Fibroblast of pulmonary artery (primary cell): ENCODE measurements at regions not wholly inside any gene's neighbourhood (a gene's known extent, or its start where the extent isn't known, plus 50 kb on each side); places are given as distances from the start of the nearest gene placed in this dataset.

Experiments
- DNase-seq: peaks from one replicate; pipeline ENCODE4 v3.0.0-alpha.2; 2010; ENCODE audit warnings: low read depth
- H3K4me3 ChIP-seq: replicated peaks from 2 replicates; pipeline ENCODE4 v1.5.1; 2011; ENCODE audit warnings: low read depth, mild to moderate bottlenecking, control low read depth, low read length, moderate library complexity
- TF ChIP-seq, protein P1 (sequence below): IDR thresholded peaks from 2 replicates; pipeline ENCODE4 v1.5.1; 2011; ENCODE audit warnings: mild to moderate bottlenecking, control low read depth, low read length, inconsistent platforms; ENCODE audit errors: missing control alignments

- no peak overlapping the region for H3K4me3 ChIP-seq
- peak; percentile 9 for DNase-seq
- TF ChIP-seq, protein P1, sequence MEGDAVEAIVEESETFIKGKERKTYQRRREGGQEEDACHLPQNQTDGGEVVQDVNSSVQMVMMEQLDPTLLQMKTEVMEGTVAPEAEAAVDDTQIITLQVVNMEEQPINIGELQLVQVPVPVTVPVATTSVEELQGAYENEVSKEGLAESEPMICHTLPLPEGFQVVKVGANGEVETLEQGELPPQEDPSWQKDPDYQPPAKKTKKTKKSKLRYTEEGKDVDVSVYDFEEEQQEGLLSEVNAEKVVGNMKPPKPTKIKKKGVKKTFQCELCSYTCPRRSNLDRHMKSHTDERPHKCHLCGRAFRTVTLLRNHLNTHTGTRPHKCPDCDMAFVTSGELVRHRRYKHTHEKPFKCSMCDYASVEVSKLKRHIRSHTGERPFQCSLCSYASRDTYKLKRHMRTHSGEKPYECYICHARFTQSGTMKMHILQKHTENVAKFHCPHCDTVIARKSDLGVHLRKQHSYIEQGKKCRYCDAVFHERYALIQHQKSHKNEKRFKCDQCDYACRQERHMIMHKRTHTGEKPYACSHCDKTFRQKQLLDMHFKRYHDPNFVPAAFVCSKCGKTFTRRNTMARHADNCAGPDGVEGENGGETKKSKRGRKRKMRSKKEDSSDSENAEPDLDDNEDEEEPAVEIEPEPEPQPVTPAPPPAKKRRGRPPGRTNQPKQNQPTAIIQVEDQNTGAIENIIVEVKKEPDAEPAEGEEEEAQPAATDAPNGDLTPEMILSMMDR: no peak
Measured at GRCh38 chr11:105553025-105553424, 56.8 kb upstream of the GRIA4 start.

DNA sequence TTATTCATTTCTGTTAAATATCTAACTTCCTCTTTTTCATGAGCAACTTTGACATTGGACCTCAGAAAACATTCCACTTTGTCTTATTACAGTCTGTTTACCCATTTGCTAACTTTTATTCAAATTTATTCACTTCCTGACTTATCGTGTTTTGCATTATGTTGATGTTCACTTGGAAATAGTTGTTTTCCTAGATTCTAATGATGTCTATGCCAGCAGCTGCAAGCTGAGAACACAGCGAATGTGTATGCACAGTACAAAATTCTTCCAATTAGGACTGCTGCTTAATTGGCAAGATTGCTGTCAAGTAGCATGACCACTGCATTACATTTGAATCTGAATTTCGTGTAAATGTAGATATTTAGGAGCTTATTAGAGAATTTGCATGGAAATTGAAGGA, 61.5 kb upstream of the GRIA4 start:
- TF ChIP-seq, protein P1: no peak
- no peak overlapping the region for H3K4me3 ChIP-seq
- no peak for DNase-seq

GRCh38 chr11:105538588-105538987, 71.3 kb upstream of the GRIA4 start:
- TF ChIP-seq, protein P1: no peak
- peak; percentile 0 for DNase-seq
- no peak overlapping the region for H3K4me3 ChIP-seq

- TF ChIP-seq, protein P1: no peak
- H3K4me3 ChIP-seq: no peak overlapping the region
- DNase-seq: no peak
Measured at GRCh38 chr11:105537531-105537930, 72.3 kb upstream of the GRIA4 start.

GRCh38 chr11:105524286-105524685, 85.6 kb upstream of the GRIA4 start:
- no peak for DNase-seq
- TF ChIP-seq, protein P1: no peak
- H3K4me3 ChIP-seq: no peak overlapping the region

GRCh38 chr11:105520706-105521345, 89.0 kb upstream of the GRIA4 start:
- no peak for DNase-seq
- no peak overlapping the region for H3K4me3 ChIP-seq
- TF ChIP-seq, protein P1: no peak

DNA sequence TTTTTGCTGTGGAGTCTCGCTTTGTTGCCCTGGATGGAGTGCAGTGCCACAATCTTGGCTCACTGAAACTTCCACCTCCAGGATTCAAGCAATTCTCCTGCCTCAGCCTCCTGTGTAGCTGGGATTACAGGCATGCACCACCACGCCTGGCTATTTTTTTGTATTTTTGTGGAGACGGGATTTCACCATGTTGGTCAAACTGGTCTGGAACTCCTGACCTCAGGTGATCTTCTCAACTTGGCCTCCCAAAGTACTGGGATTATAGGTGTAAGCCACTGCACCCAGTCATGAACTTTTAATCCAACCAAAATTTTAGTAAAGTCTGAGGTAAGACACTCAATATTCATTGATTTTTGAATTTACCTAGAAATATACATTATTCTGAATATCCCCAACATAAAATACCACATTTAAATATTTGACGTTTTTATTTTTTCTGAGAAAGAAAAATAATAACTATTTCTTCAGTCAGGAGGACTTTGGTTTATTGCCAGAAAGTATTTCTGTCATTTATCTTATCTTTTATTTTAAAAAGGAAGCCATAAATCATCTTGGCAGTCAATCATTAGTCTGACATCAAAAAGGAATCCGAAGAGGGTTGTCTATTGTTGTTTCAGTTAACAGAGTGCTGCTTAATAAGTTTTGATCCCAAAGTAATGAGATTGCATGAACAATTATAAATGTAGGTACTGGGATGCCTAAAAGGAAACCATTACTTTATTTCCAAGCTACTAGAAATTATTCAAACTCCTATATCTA, 102.2 kb upstream of the GRIA4 start:
- TF ChIP-seq, protein P1: no peak
- no peak for DNase-seq
- H3K4me3 ChIP-seq: no peak overlapping the region
